HEK293T (cell line): ENCODE measurements at regions not wholly inside any gene's neighbourhood (a gene's known extent, or its start where the extent isn't known, plus 50 kb on each side); places are given as distances from the start of the nearest gene placed in this dataset.
"Not testable (repeated sequence)": the region's sequence is repeated elsewhere in the genome, so short reads cannot be mapped to it uniquely, and the experiment has no call there.

Experiments
- BHLHE40 ChIP-seq: fragments of 450-650 bp; IDR thresholded peaks from 2 replicates; pipeline ENCODE4 v1.6.1; 2016; ENCODE audit warnings: mild to moderate bottlenecking, moderate library complexity, borderline replicate concordance
- HDGF ChIP-seq: fragments of 450-650 bp; IDR thresholded peaks from 2 replicates; pipeline ENCODE4 v1.6.1; 2017; ENCODE audit warnings: antibody characterized with exemption, borderline replicate concordance
- L3MBTL2 ChIP-seq: fragments of 450-650 bp; conservative IDR thresholded peaks from 2 replicates; pipeline ENCODE4 v1.6.1; 2016; ENCODE audit warnings: mild to moderate bottlenecking
- NFRKB ChIP-seq: fragments of 450-650 bp; IDR thresholded peaks from 2 replicates; pipeline ENCODE4 v1.6.1; 2016; ENCODE audit warnings: mild to moderate bottlenecking, moderate library complexity
- SUZ12 ChIP-seq: fragments of 450-650 bp; IDR thresholded peaks from 2 replicates; pipeline ENCODE4 v1.6.1; 2016; ENCODE audit warnings: mild to moderate bottlenecking
- TARDBP ChIP-seq: fragments of 450-650 bp; IDR thresholded peaks from 2 replicates; pipeline ENCODE4 v1.6.1; 2016
- ZNF384 ChIP-seq: fragments of 450-650 bp; IDR thresholded peaks from 2 replicates; pipeline ENCODE4 v1.6.1; 2016

DNA sequence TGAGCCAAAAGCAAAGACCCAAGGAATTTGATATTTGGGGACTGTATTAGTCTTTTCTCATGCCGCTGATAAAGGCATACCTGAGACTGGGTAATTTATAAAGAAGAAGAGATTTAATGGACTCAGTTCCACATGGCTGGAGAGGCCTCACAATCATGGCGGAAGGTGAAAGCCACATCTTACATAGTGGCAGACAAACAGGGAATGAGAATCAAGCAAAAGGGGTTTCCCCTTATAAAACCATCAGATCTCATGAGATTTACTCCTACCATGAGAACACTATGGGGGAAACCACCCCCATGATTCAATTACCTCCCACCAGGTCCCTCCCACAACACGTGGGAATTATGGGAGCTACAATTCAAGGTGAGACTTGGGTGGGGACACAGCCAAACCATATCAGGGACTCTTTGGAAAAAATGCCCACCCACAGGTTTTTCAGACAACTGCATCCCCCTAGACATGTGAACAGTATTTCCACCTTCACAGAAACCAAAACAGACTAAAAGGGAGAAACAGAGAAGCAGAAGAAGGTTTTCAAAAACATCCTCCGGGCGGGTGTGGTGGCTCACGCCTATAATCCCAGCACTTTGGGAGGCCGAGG is 482.1 kb upstream of the PROK2 start:
- TF ChIP-seq ZNF384, TARDBP, L3MBTL2, SUZ12, NFRKB, HDGF, BHLHE40: not testable (repeated sequence)
